MM.1S (cell line): ENCODE measurements at regions not wholly inside any gene's neighbourhood (a gene's known extent, or its start where the extent isn't known, plus 50 kb on each side); places are given as distances from the start of the nearest gene placed in this dataset.
A peak's percentile ranks its signal among the peaks of the same experiment; 100 is the strongest.

Source experiments
- DNase-seq: peaks from one replicate; pipeline ENCODE4 v3.0.0-alpha.2; 2015
- H2AFZ ChIP-seq: fragments of 300-600 bp; sonication (generic); 2 replicates; pipeline ENCODE4 v1.6.0; 2016; ENCODE audit warnings: antibody characterized with exemption, low read length
- H3F3A ChIP-seq: fragments of 300-600 bp; sonication (generic); 2 replicates; pipeline ENCODE4 v1.6.1; 2016; ENCODE audit warnings: mild to moderate bottlenecking, antibody characterized with exemption, low read length, moderate library complexity, mixed read lengths; ENCODE audit not compliant: insufficient read depth
- H3K27ac ChIP-seq: fragments of 300-600 bp; sonication (generic); 2 replicates; pipeline ENCODE4 v1.5.1; 2016; ENCODE audit warnings: mild to moderate bottlenecking, low read length
- H3K27me3 ChIP-seq: fragments of 300-600 bp; sonication (generic); replicated peaks from 2 replicates; pipeline ENCODE4 v1.6.0; 2016; ENCODE audit warnings: low read length; ENCODE audit not compliant: insufficient read depth
- H3K36me3 ChIP-seq: fragments of 300-600 bp; sonication (generic); replicated peaks from 2 replicates; pipeline ENCODE4 v1.6.1; 2016; ENCODE audit warnings: mild to moderate bottlenecking, low read length, mixed read lengths; ENCODE audit not compliant: insufficient read depth
- H3K4me1 ChIP-seq: fragments of 300-600 bp; sonication (generic); 2 replicates; pipeline ENCODE4 v1.6.1; 2016; ENCODE audit warnings: low read length, mixed read lengths
- H3K4me2 ChIP-seq: fragments of 300-600 bp; sonication (generic); 2 replicates; pipeline ENCODE4 v1.6.0; 2016; ENCODE audit warnings: low read depth, low read length
- H3K4me3 ChIP-seq: fragments of 300-600 bp; sonication (generic); 2 replicates; pipeline ENCODE4 v1.5.1; 2016; ENCODE audit warnings: low read length, mixed read lengths
- H3K79me2 ChIP-seq: fragments of 300-600 bp; sonication (generic); 2 replicates; pipeline ENCODE4 v1.6.1; 2016; ENCODE audit warnings: mixed run types, low read length, mixed read lengths
- H3K9ac ChIP-seq: fragments of 300-600 bp; sonication (generic); 2 replicates; pipeline ENCODE4 v1.6.1; 2016; ENCODE audit warnings: low read length, mixed read lengths
- H3K9me2 ChIP-seq: fragments of 300-600 bp; sonication (generic); replicated peaks from 2 replicates; pipeline ENCODE4 v1.6.1; 2016; ENCODE audit warnings: mild to moderate bottlenecking, low read length, mixed read lengths; ENCODE audit not compliant: insufficient read depth
- H3K9me3 ChIP-seq: fragments of 300-600 bp; sonication (generic); replicated peaks from 2 replicates; pipeline ENCODE4 v1.6.1; 2016; ENCODE audit warnings: mild to moderate bottlenecking, low read length, mixed read lengths; ENCODE audit not compliant: insufficient read depth
- H4K20me1 ChIP-seq: fragments of 300-600 bp; sonication (generic); 2 replicates; pipeline ENCODE4 v1.6.1; 2016; ENCODE audit warnings: mild to moderate bottlenecking, low read length, moderate library complexity, mixed read lengths; ENCODE audit not compliant: insufficient read depth
- CTCF ChIP-seq: fragments of 300-600 bp; sonication (generic); IDR thresholded peaks from 2 replicates; pipeline ENCODE4 v1.5.1; 2016; ENCODE audit warnings: antibody characterized with exemption, low read length, mixed read lengths
- EZH2 ChIP-seq: fragments of 300-600 bp; sonication (generic); optimal IDR thresholded peaks from 2 replicates; pipeline ENCODE3; 2017; ENCODE audit warnings: low read depth, mild to moderate bottlenecking, antibody characterized with exemption, low read length, mixed read lengths
- EZH2phosphoT487 ChIP-seq: fragments of 300-600 bp; sonication (generic); IDR thresholded peaks from 2 replicates; pipeline ENCODE4 v1.6.1; 2018; ENCODE audit warnings: antibody characterized with exemption, low read length

- no peaks in the 10 kb centered on the region for H3K4me1 ChIP-seq
- no peak for DNase-seq
- H3F3A ChIP-seq: no peaks in the 10 kb centered on the region
- no peak overlapping the region for H3K9ac ChIP-seq
- H3K79me2 ChIP-seq: no peaks in the 10 kb centered on the region
- H2AFZ ChIP-seq: no peak overlapping the region
- H3K4me3 ChIP-seq: no peak overlapping the region
- H3K9me3 ChIP-seq: no peaks in the 10 kb centered on the region
- H3K9me2 ChIP-seq: no peaks in the 10 kb centered on the region
- no peak overlapping the region for H3K4me2 ChIP-seq
- no peaks in the 10 kb centered on the region for H4K20me1 ChIP-seq
- H3K27me3 ChIP-seq: no peaks in the 10 kb centered on the region
- TF ChIP-seq CTCF (no peak), EZH2phosphoT487 (no peak), EZH2 (no peak)
- no peaks in the 10 kb centered on the region for H3K36me3 ChIP-seq
- no peak overlapping the region for H3K27ac ChIP-seq
Measured at GRCh38 chr14:96693252-96693820, 103.8 kb upstream of the VRK1 start.

GRCh38 chr14:96693987-96694386 is 103.2 kb upstream of the VRK1 start:
- Histone ChIP-seq H3K4me1 (no peaks in the 10 kb centered on the region), H3K36me3 (no peaks in the 10 kb centered on the region), H3K9me3 (no peaks in the 10 kb centered on the region), H3K9ac (no peak overlapping the region), H3K27me3 (no peaks in the 10 kb centered on the region), H3F3A (no peaks in the 10 kb centered on the region), H4K20me1 (no peaks in the 10 kb centered on the region), H3K4me3 (no peak overlapping the region), H3K27ac (no peak overlapping the region), H3K79me2 (no peaks in the 10 kb centered on the region), H3K4me2 (no peak overlapping the region), H3K9me2 (no peaks in the 10 kb centered on the region), H2AFZ (no peak overlapping the region)
- DNase-seq: no peak
- no peak for TF ChIP-seq EZH2phosphoT487
- no peak for TF ChIP-seq CTCF
- no peak for TF ChIP-seq EZH2

GRCh38 chr14:96698960-96699539 is 98.1 kb upstream of the VRK1 start:
- no peak for DNase-seq
- no peak overlapping the region for H3K4me2 ChIP-seq

More at GRCh38 chr14:96698960-96699539, 98.1 kb upstream of the VRK1 start:
- Histone ChIP-seq H3K79me2 (no peaks in the 10 kb centered on the region), H3K4me1 (no peaks in the 10 kb centered on the region), H3K27ac (no peak overlapping the region), H3K36me3 (no peaks in the 10 kb centered on the region), H3K27me3 (no peaks in the 10 kb centered on the region), H3K9me2 (no peaks in the 10 kb centered on the region), H4K20me1 (no peaks in the 10 kb centered on the region), H3K9ac (no peak overlapping the region), H3F3A (no peaks in the 10 kb centered on the region), H3K9me3 (no peaks in the 10 kb centered on the region), H3K4me3 (no peak overlapping the region), H2AFZ (no peak overlapping the region)
- TF ChIP-seq EZH2: no peak
- TF ChIP-seq CTCF: peak; percentile 16
